DMS153 treated with DMSO at 0.1 percent for 48 hours (cell line): ENCODE measurements at regions not wholly inside any gene's neighbourhood (a gene's known extent, or its start where the extent isn't known, plus 50 kb on each side); places are given as distances from the start of the nearest gene placed in this dataset.
"Not testable (repeated sequence)": the region's sequence is repeated elsewhere in the genome, so short reads cannot be mapped to it uniquely, and the experiment has no call there.

Source experiments
- DNase-seq: peaks from one replicate; lab custom pipeline; 2025; ENCODE audit not compliant: unreplicated experiment; lab: John Stamatoyannopoulos, UW

- no peak for DNase-seq
Measured at GRCh38 chr10:52533986-52534385, 219.9 kb downstream of the DKK1 start.

GRCh38 chr10:52539463-52539862, 225.4 kb downstream of the DKK1 start:
- DNase-seq: no peak

- DNase-seq: no peak
Measured at GRCh38 chr10:52540479-52540984, 226.5 kb downstream of the DKK1 start.

- DNase-seq: no peak
Measured at GRCh38 chr10:52541006-52541473, 227.0 kb downstream of the DKK1 start.

GRCh38 chr10:52542906-52543305, 228.8 kb downstream of the DKK1 start:
- DNase-seq: no peak

- no peak for DNase-seq
Measured at GRCh38 chr10:52551046-52551445, 221.5 kb downstream of the MBL2 start.

- DNase-seq: no peak
Measured at GRCh38 chr10:52558090-52558489, 214.5 kb downstream of the MBL2 start.

- DNase-seq: no peak
Measured at GRCh38 chr10:52561322-52561721, 211.3 kb downstream of the MBL2 start.

GRCh38 chr10:52563360-52563759, 209.2 kb downstream of the MBL2 start:
- DNase-seq: no peak

- no peak for DNase-seq
Measured at GRCh38 chr10:52566471-52567246, 205.9 kb downstream of the MBL2 start.

- DNase-seq: no peak
Measured at GRCh38 chr10:52567247-52567580, 205.4 kb downstream of the MBL2 start.

- DNase-seq: no peak
Measured at GRCh38 chr10:52568309-52568708, 204.3 kb downstream of the MBL2 start.

GRCh38 chr10:52570490-52570889, 202.1 kb downstream of the MBL2 start:
- no peak for DNase-seq

GRCh38 chr10:52571018-52571417, 201.6 kb downstream of the MBL2 start:
- no peak for DNase-seq

- DNase-seq: no peak
Measured at GRCh38 chr10:52571516-52572182, 200.9 kb downstream of the MBL2 start.

GRCh38 chr10:52573347-52573746, 199.2 kb downstream of the MBL2 start:
- DNase-seq: no peak

- DNase-seq: no peak
Measured at GRCh38 chr10:52574697-52575096, 197.9 kb downstream of the MBL2 start.

- DNase-seq: no peak
Measured at GRCh38 chr10:52577047-52577446, 195.5 kb downstream of the MBL2 start.

GRCh38 chr10:52578871-52579405, 193.6 kb downstream of the MBL2 start:
- no peak for DNase-seq

- DNase-seq: not testable (repeated sequence)
Measured at GRCh38 chr10:52581636-52582035, 190.9 kb downstream of the MBL2 start.

- no peak for DNase-seq
Measured at GRCh38 chr10:52583336-52583735, 189.2 kb downstream of the MBL2 start.

GRCh38 chr10:52586710-52587109, 185.9 kb downstream of the MBL2 start:
- no peak for DNase-seq
